Daoy (cell line): ENCODE measurements at regions not wholly inside any gene's neighbourhood (a gene's known extent, or its start where the extent isn't known, plus 50 kb on each side); places are given as distances from the start of the nearest gene placed in this dataset.

Source experiments
- DNase-seq: peaks from one replicate; pipeline ENCODE4 v3.0.0-alpha.2; 2015; ENCODE audit warnings: low read depth

- no peak for DNase-seq
Observed at GRCh38 chr7:137172105-137172590, 171.4 kb downstream of the PTN start.

GRCh38 chr7:137169282-137169698, 174.2 kb downstream of the PTN start:
- DNase-seq, result peak; percentile 61

- DNase-seq, result no peak
Observed at GRCh38 chr7:137167609-137168008, 175.9 kb downstream of the PTN start.

- DNase-seq, result no peak
Observed at GRCh38 chr7:137166363-137166762, 177.2 kb downstream of the PTN start.

GRCh38 chr7:137165786-137166185, 177.7 kb downstream of the PTN start:
- DNase-seq, result no peak

- no peak for DNase-seq
Observed at GRCh38 chr7:137165241-137165640, 178.3 kb downstream of the PTN start.

GRCh38 chr7:137164251-137164650, 179.3 kb downstream of the PTN start:
- no peak for DNase-seq

- no peak for DNase-seq
Observed at GRCh38 chr7:137160236-137160635, 183.3 kb downstream of the PTN start.

GRCh38 chr7:137157256-137157655, 186.3 kb downstream of the PTN start:
- DNase-seq, result no peak

GRCh38 chr7:137151690-137152052, 191.9 kb downstream of the PTN start:
- DNase-seq, result no peak

- DNase-seq, result peak; percentile 21
Observed at GRCh38 chr7:137151041-137151689, 192.4 kb downstream of the PTN start.

- no peak for DNase-seq
Observed at GRCh38 chr7:137147338-137147720, 196.2 kb downstream of the PTN start.

GRCh38 chr7:137146552-137147337, 196.8 kb downstream of the PTN start:
- peak; percentile 60 for DNase-seq

GRCh38 chr7:137146012-137146455, 197.5 kb downstream of the PTN start:
- peak; percentile 62 for DNase-seq

- DNase-seq, result no peak
Observed at GRCh38 chr7:137142376-137142775, 201.2 kb downstream of the PTN start.

- no peak for DNase-seq
Observed at GRCh38 chr7:137135654-137136350, 207.7 kb downstream of the PTN start.

- peak; percentile 34 for DNase-seq
Observed at GRCh38 chr7:137130751-137131158, 212.8 kb downstream of the PTN start.

- no peak for DNase-seq
Observed at GRCh38 chr7:137129025-137129424, 214.5 kb downstream of the PTN start.

GRCh38 chr7:137127806-137128205, 215.7 kb downstream of the PTN start:
- DNase-seq, result no peak

GRCh38 chr7:137127058-137127457, 216.5 kb downstream of the PTN start:
- DNase-seq, result no peak

- no peak for DNase-seq
Observed at GRCh38 chr7:137122145-137122544, 221.4 kb downstream of the PTN start.

- no peak for DNase-seq
Observed at GRCh38 chr7:137120690-137121089, 222.8 kb downstream of the PTN start.

- no peak for DNase-seq
Observed at GRCh38 chr7:137110535-137110934, 233.0 kb downstream of the PTN start.
